ENCODE measurements at regions not wholly inside any gene's neighbourhood (a gene's known extent, or its start where the extent isn't known, plus 50 kb on each side); places are given as distances from the start of the nearest gene placed in this dataset.

- TF ChIP-seq POLR2AphosphoS5 (IDR thresholded peaks at IDR 0.05; ENCODE audit: low read depth, low read length), result no peak
- no peak for TF ChIP-seq TAF1 (IDR thresholded peaks at IDR 0.05; ENCODE audit: borderline replicate concordance, insufficient read depth, low read length)
- TF ChIP-seq, protein P1, sequence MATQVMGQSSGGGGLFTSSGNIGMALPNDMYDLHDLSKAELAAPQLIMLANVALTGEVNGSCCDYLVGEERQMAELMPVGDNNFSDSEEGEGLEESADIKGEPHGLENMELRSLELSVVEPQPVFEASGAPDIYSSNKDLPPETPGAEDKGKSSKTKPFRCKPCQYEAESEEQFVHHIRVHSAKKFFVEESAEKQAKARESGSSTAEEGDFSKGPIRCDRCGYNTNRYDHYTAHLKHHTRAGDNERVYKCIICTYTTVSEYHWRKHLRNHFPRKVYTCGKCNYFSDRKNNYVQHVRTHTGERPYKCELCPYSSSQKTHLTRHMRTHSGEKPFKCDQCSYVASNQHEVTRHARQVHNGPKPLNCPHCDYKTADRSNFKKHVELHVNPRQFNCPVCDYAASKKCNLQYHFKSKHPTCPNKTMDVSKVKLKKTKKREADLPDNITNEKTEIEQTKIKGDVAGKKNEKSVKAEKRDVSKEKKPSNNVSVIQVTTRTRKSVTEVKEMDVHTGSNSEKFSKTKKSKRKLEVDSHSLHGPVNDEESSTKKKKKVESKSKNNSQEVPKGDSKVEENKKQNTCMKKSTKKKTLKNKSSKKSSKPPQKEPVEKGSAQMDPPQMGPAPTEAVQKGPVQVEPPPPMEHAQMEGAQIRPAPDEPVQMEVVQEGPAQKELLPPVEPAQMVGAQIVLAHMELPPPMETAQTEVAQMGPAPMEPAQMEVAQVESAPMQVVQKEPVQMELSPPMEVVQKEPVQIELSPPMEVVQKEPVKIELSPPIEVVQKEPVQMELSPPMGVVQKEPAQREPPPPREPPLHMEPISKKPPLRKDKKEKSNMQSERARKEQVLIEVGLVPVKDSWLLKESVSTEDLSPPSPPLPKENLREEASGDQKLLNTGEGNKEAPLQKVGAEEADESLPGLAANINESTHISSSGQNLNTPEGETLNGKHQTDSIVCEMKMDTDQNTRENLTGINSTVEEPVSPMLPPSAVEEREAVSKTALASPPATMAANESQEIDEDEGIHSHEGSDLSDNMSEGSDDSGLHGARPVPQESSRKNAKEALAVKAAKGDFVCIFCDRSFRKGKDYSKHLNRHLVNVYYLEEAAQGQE (IDR thresholded peaks at IDR 0.05; ENCODE audit: insufficient read depth in 1 of 2, low read depth in 2 of 2, low read length in 2 of 2), result no peak
- TF ChIP-seq SIN3A (IDR thresholded peaks at IDR 0.05; ENCODE audit: borderline replicate concordance, insufficient read depth, low read length), result no peak
- TF ChIP-seq FOXP2 (optimal IDR thresholded peaks at IDR 0.05; ENCODE audit: borderline replicate concordance, extremely low read depth, extremely low read length, insufficient read depth), result no peak
Measured at GRCh38 chrY:15510984-15511650, 986.8 kb downstream of the NLGN4Y start.

All from PFSK-1 (cell line).